ENCODE measurements at regions not wholly inside any gene's neighbourhood (a gene's known extent, or its start where the extent isn't known, plus 50 kb on each side); places are given as distances from the start of the nearest gene placed in this dataset.

DNA sequence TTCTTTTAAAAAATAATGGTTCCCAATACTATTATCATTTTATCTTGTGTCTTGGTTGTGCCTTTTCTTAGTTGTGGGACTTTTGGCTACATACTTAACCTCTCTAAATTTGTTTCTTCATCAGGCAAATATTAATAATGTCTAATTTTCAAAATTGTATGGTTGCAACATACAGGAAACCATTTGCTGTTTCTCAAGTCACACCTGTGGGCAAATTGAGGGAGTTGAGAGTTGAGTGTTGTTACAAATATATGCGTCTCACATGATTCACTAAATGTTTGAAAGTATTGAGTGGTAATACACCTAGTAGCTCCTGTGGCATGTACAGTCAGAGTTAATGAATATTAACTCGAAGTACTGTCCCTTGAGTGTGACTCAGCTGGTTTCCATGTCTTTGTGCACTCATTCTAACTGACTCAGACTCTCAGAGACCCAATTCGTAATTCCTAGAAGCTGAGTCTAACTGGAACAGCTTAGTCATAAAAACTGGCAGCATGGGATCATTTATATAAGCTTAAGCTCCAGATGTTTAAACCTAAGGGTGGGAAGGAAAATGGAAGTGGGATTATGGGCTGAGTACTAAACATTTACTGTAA is 802.4 kb downstream of the TRIML1 start:
- TF ChIP-seq, protein P1, sequence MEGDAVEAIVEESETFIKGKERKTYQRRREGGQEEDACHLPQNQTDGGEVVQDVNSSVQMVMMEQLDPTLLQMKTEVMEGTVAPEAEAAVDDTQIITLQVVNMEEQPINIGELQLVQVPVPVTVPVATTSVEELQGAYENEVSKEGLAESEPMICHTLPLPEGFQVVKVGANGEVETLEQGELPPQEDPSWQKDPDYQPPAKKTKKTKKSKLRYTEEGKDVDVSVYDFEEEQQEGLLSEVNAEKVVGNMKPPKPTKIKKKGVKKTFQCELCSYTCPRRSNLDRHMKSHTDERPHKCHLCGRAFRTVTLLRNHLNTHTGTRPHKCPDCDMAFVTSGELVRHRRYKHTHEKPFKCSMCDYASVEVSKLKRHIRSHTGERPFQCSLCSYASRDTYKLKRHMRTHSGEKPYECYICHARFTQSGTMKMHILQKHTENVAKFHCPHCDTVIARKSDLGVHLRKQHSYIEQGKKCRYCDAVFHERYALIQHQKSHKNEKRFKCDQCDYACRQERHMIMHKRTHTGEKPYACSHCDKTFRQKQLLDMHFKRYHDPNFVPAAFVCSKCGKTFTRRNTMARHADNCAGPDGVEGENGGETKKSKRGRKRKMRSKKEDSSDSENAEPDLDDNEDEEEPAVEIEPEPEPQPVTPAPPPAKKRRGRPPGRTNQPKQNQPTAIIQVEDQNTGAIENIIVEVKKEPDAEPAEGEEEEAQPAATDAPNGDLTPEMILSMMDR (IDR thresholded peaks at IDR 0.05): no peak
- TF ChIP-seq POLR2AphosphoS5 (IDR thresholded peaks at IDR 0.05; ENCODE audit: insufficient read depth in 1 of 2, low read depth in 1 of 2): no peak
- no peak for TF ChIP-seq POLR2A (IDR thresholded peaks at IDR 0.05)
